Endothelial cell of umbilical vein (primary cell): ENCODE measurements at regions not wholly inside any gene's neighbourhood (a gene's known extent, or its start where the extent isn't known, plus 50 kb on each side); places are given as distances from the start of the nearest gene placed in this dataset.

ENCODE experiments used
- BruUV-seq: library from RNA; stranded (reverse); fragments of 400-500 nt; replicated peaks from 2 replicates; lab custom pipeline; 2021; lab: Mats Ljungman, UMichigan
- CTCF ChIA-PET: fragments of 300-600, 350-600 bp; sonication (Branson Sonifier 250); formaldehyde crosslinking; loops from one replicate; lab custom pipeline; 2021; ENCODE audit warnings: antibody characterized with exemption, inconsistent platforms; lab: Charles Lee
- POLR2A ChIA-PET: fragments of 300-600, 350-600 bp; sonication (Branson Sonifier 250); formaldehyde crosslinking; loops from one replicate; lab custom pipeline; 2021; ENCODE audit warnings: antibody characterized with exemption, inconsistent platforms; lab: Charles Lee
- DNase-seq: peaks from one replicate; pipeline ENCODE4 v3.0.0-alpha.2; 2011; ENCODE audit warnings: low read depth, low spot score
- FAIRE-seq: peaks from 2 replicates; lab custom pipeline; 2011; peaks lifted over from hg19 to GRCh38; lab: Jason Lieb, UNC
- H2AFZ ChIP-seq: 2 replicates; pipeline ENCODE4 v1.6.0; 2012; ENCODE audit warnings: low read depth, low read length, control low read depth, inconsistent platforms
- H3K27ac ChIP-seq: 2 replicates; pipeline ENCODE4 v1.5.1; 2011; ENCODE audit warnings: low read depth, mild to moderate bottlenecking, control low read depth, low read length, moderate library complexity; ENCODE audit not compliant: insufficient read depth
- H3K27me3 ChIP-seq, 2 experiments: 2 replicates each; pipeline versions ENCODE4 v1.6.0 to v1.6.1; 2011; ENCODE audit warnings: low read length in 2 of 2, mixed read lengths in 1 of 2; ENCODE audit not compliant: control insufficient read depth in 2 of 2, insufficient read depth in 2 of 2
- H3K36me3 ChIP-seq, 2 experiments: 2 replicates in 1 of 2; 3 replicates in 1 of 2; pipeline ENCODE4 v1.5.1; 2011; ENCODE audit warnings: low read length in 2 of 2, mild to moderate bottlenecking in 1 of 2, moderate library complexity in 1 of 2; ENCODE audit not compliant: control insufficient read depth in 2 of 2, insufficient read depth in 2 of 2; ENCODE audit errors: extremely low read depth in 1 of 2
- H3K4me1 ChIP-seq: 3 replicates; pipeline ENCODE4 v1.5.1; 2011; ENCODE audit warnings: mild to moderate bottlenecking, low read length; ENCODE audit not compliant: control insufficient read depth, insufficient read depth; ENCODE audit errors: extremely low read depth
- H3K4me2 ChIP-seq: 2 replicates; pipeline ENCODE4 v1.6.1; 2011; ENCODE audit warnings: low read length, control low read depth, mixed read lengths; ENCODE audit not compliant: insufficient read depth
- H3K4me3 ChIP-seq, 3 experiments: fragments of 200-600 bp in 1 of 3; sonication (generic), shearing (Covaris generic) in 1 of 3; replicated peaks in 1 of 3; 2 replicates each; pipeline ENCODE4 v1.5.1; 2011 to 2016; ENCODE audit warnings: control low read depth in 3 of 3, low read length in 3 of 3, mild to moderate bottlenecking in 2 of 3, inconsistent platforms in 1 of 3, low read depth in 1 of 3, moderate library complexity in 1 of 3; ENCODE audit not compliant: insufficient read depth in 1 of 3
- H3K79me2 ChIP-seq: 2 replicates; pipeline ENCODE4 v1.6.0; 2012; ENCODE audit warnings: low read length, inconsistent platforms; ENCODE audit not compliant: control insufficient read depth, insufficient read depth
- H3K9ac ChIP-seq: replicated peaks from 2 replicates; pipeline ENCODE3; 2011; ENCODE audit warnings: low read length, control low read depth; ENCODE audit not compliant: insufficient read depth; ENCODE audit errors: extremely low read depth
- H3K9me1 ChIP-seq: replicated peaks from 3 replicates; pipeline ENCODE4 v1.6.0; 2011; ENCODE audit warnings: mild to moderate bottlenecking, low read length; ENCODE audit not compliant: control insufficient read depth, insufficient read depth; ENCODE audit errors: extremely low read depth
- H3K9me3 ChIP-seq: replicated peaks from 2 replicates; pipeline ENCODE4 v1.5.1; 2012; ENCODE audit warnings: low read length, inconsistent platforms; ENCODE audit not compliant: control insufficient read depth, insufficient read depth
- H4K20me1 ChIP-seq: replicated peaks from 2 replicates; pipeline ENCODE3; 2011; ENCODE audit warnings: mild to moderate bottlenecking, low read length; ENCODE audit not compliant: control insufficient read depth, insufficient read depth; ENCODE audit errors: extremely low read depth
- EZH2 ChIP-seq: IDR thresholded peaks from 2 replicates; pipeline ENCODE4 v1.6.1; 2012; ENCODE audit warnings: borderline replicate concordance, low read depth, mild to moderate bottlenecking, moderate library complexity, low read length, inconsistent platforms; ENCODE audit not compliant: severe bottlenecking
- FOS ChIP-seq: IDR thresholded peaks from 2 replicates; pipeline ENCODE4 v1.6.1; 2011; ENCODE audit warnings: mild to moderate bottlenecking, low read length, moderate library complexity, borderline replicate concordance; ENCODE audit not compliant: insufficient read depth
- GATA2 ChIP-seq: IDR thresholded peaks from 2 replicates; pipeline ENCODE4 v1.7.0; 2011; ENCODE audit warnings: low read depth, mild to moderate bottlenecking, moderate library complexity, mixed read lengths, low read length; ENCODE audit not compliant: insufficient read length, insufficient read depth
- JUN ChIP-seq: IDR thresholded peaks from 2 replicates; pipeline ENCODE4 v1.6.1; 2011; ENCODE audit warnings: borderline replicate concordance, low read depth; ENCODE audit not compliant: insufficient read length, insufficient read depth
- MYC ChIP-seq: IDR thresholded peaks from one replicate; pipeline ENCODE4 v1.6.1; 2011; ENCODE audit warnings: mild to moderate bottlenecking, low read depth, low read length
- POLR2A ChIP-seq: IDR thresholded peaks from 2 replicates; pipeline ENCODE4 v1.6.1; 2012; ENCODE audit warnings: low read depth, mild to moderate bottlenecking, control low read depth, low read length
- POLR2AphosphoS5 ChIP-seq: IDR thresholded peaks from 2 replicates; pipeline ENCODE4 v1.6.1; 2012; ENCODE audit warnings: low read depth, mild to moderate bottlenecking, control low read depth, low read length, moderate library complexity; ENCODE audit not compliant: insufficient read depth
- dilution Hi-C: fragments of 300-500 bp; cut with MboI; formaldehyde crosslinking; loops from one replicate; pipeline ENCODE4 v1.15.0; 2019; ENCODE audit warnings: low sequenced_read_pairs; ENCODE audit not compliant: extremely low pct_ligation_motif_present
- intact Hi-C: fragments of 100-400 bp; cut with micrococcal nuclease; formaldehyde crosslinking; loops from one replicate; pipeline ENCODE4 v1.10.0; 2022
- TF ChIP-seq, protein P1 (sequence below), 2 donors: IDR thresholded peaks; 1 replicate in 1 of 2; 2 replicates in 1 of 2; pipeline ENCODE4 v1.5.1; 2011; ENCODE audit warnings: low read length in 2 of 2, mild to moderate bottlenecking in 2 of 2, moderate library complexity in 2 of 2, control low read depth in 1 of 2, inconsistent platforms in 1 of 2, low read depth in 1 of 2; ENCODE audit not compliant: insufficient read depth in 1 of 2; ENCODE audit errors: extremely low read depth in 1 of 2
- TF ChIP-seq, protein P2 (sequence below): IDR thresholded peaks from 2 replicates; pipeline ENCODE4 v1.6.1; 2011; ENCODE audit not compliant: insufficient read depth, insufficient read length

DNA sequence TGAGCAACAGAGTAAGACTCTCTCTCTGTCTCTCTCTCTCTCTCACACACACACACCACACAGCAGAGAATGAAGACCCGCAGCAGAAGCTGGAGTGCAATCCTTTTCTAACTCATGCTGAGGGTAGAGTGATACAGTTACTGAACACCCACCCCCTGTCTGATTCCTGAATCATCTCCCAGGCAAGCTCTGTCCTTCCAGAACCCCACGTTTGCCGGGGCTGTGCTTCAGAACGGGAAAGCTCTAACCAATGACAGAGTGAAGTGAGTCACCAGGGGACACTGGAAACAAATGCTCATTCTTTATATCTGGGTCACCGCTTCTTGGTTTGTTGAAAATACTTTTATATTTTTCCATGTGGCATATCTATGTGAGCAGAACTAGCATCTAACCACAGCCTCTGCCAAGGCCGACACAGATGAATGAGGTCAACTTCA is 553.7 kb upstream of the AMELY start:
- intact Hi-C loops: no loop called here
- FAIRE-seq (peak; percentile 77), DNase-seq (peak; percentile 85)
- Histone ChIP-seq H3K4me2 (no peak overlapping the region), H3K27ac (no peak overlapping the region), H3K9me3 (no peaks in the 10 kb centered on the region), H2AFZ (peak overlapping the region; percentile 15), H3K9me1 (no peaks in the 10 kb centered on the region), H3K9ac (peak overlapping the region; percentile 9), H3K79me2 (no peaks in the 10 kb centered on the region), H3K4me1 (peaks cover 11% of the 10 kb centered on the region), H3K36me3 (no peaks in the 10 kb centered on the region), H3K27me3 (no peaks in the 10 kb centered on the region), H3K4me3 (no peak overlapping the region), H4K20me1 (no peaks in the 10 kb centered on the region)
- no TSS peak for BruUV-seq
- CTCF ChIA-PET: no interaction called here
- dilution Hi-C loops: no loop called here
- peak; percentile 37 for TF ChIP-seq JUN
- TF ChIP-seq POLR2A: no peak
- POLR2A ChIA-PET: no interaction called here

DNA sequence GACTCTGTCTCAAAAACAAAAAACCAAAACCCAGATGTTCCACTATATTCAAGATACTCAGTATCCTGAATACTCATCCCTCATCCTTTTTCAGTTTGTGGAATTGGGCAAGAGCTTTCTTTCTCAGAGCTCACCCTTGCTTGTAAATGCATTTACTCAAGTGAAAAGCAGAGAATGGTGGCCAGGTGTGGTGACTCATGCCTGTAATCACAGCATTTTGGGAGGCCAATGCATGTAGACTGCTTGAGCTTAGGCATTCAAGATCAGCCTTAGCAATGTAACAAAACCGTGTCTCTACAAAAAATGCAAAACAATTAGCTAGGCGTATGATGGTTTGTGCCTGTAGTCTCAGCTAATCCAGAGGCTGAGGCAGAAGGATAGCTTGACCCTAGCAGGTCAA is 553.2 kb upstream of the AMELY start:
- intact Hi-C loops: no loop called here
- Histone ChIP-seq H3K36me3 (no peaks in the 10 kb centered on the region), H2AFZ (no peak overlapping the region), H3K79me2 (no peaks in the 10 kb centered on the region), H3K9ac (peak overlapping the region; percentile 9), H3K27me3 (no peaks in the 10 kb centered on the region), H3K4me3 (no peak overlapping the region), H3K27ac (no peak overlapping the region), H3K4me1 (peaks cover 11% of the 10 kb centered on the region), H3K9me1 (no peaks in the 10 kb centered on the region), H3K4me2 (no peak overlapping the region), H3K9me3 (no peaks in the 10 kb centered on the region), H4K20me1 (no peaks in the 10 kb centered on the region)
- DNase-seq (no peak), FAIRE-seq (no peak)
- CTCF ChIA-PET: no interaction called here
- BruUV-seq: no TSS peak
- dilution Hi-C loops: no loop called here
- POLR2A ChIA-PET: no interaction called here
- TF ChIP-seq GATA2 (no peak), POLR2A (no peak), POLR2AphosphoS5 (no peak), MYC (no peak), EZH2 (no peak), JUN (no peak), FOS (no peak)
- TF ChIP-seq, protein P1, sequence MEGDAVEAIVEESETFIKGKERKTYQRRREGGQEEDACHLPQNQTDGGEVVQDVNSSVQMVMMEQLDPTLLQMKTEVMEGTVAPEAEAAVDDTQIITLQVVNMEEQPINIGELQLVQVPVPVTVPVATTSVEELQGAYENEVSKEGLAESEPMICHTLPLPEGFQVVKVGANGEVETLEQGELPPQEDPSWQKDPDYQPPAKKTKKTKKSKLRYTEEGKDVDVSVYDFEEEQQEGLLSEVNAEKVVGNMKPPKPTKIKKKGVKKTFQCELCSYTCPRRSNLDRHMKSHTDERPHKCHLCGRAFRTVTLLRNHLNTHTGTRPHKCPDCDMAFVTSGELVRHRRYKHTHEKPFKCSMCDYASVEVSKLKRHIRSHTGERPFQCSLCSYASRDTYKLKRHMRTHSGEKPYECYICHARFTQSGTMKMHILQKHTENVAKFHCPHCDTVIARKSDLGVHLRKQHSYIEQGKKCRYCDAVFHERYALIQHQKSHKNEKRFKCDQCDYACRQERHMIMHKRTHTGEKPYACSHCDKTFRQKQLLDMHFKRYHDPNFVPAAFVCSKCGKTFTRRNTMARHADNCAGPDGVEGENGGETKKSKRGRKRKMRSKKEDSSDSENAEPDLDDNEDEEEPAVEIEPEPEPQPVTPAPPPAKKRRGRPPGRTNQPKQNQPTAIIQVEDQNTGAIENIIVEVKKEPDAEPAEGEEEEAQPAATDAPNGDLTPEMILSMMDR (IDR thresholded peaks at IDR 0.05; ENCODE audit: extremely low read depth in 1 of 2, insufficient read depth in 1 of 2, low read depth in 1 of 2, low read length in 2 of 2): no peak
- TF ChIP-seq, protein P2, sequence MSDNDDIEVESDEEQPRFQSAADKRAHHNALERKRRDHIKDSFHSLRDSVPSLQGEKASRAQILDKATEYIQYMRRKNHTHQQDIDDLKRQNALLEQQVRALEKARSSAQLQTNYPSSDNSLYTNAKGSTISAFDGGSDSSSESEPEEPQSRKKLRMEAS: no peak
